Spleen (tissue), 7 donors: ENCODE measurements at regions not wholly inside any gene's neighbourhood (a gene's known extent, or its start where the extent isn't known, plus 50 kb on each side); places are given as distances from the start of the nearest gene placed in this dataset.

Experiments
- POLR2A ChIP-seq, 3 donors: fragments of 450-650 bp; IDR thresholded peaks; one replicate each; pipeline ENCODE4 v1.5.1; 2017; ENCODE audit warnings: antibody characterized with exemption in 3 of 3, mild to moderate bottlenecking in 1 of 3
- POLR2AphosphoS5 ChIP-seq, 3 donors: sonication (generic); formaldehyde crosslinking; IDR thresholded peaks; one replicate each; pipeline ENCODE4 v1.5.1; 2017; ENCODE audit warnings: antibody characterized with exemption in 3 of 3
- TF ChIP-seq, protein P1 (sequence below), 11 experiments: fragments of 200-600 bp in 7 of 11; fragments of 450-650 bp in 4 of 11; sonication (generic) in 4 of 11; IDR thresholded peaks in 8 of 11; conservative IDR thresholded peaks in 3 of 11; 1 replicate in 7 of 11; 2 replicates in 4 of 11; pipeline versions ENCODE4 v1.4.0 to v1.8.0; 2016 to 2021; ENCODE audit warnings: antibody characterized with exemption in 11 of 11, inconsistent platforms in 4 of 11, mild to moderate bottlenecking in 1 of 11
- donor health status: DM: no; HTN: no; CAD: no; lungs with moderate emphysema.
- donor health status: DM: no; HTN: no; CAD: no.
- donor health status: DM: no; HTN: no; CAD: no.

DNA sequence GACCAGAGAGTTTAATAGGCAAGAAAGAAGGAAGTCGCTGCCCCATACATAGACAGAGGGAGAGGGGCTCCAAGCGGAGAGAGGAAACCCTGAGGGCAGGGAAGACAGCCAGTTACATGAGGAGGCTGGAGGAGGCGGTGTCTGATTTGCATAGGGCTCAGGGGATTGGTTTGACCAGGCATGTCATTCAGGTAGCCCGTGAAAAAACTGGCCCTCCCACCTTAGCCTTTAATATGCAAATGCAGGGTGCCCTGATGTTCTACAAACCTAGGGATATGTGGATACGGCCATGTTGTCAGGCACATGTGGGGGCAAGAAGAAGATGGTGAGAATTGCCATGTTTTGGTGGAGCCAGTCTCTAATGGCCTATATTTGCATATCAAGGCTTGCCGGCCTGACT, 1461.6 kb downstream of the PCDH9 start:
- no peak for TF ChIP-seq POLR2AphosphoS5 (IDR thresholded peaks at IDR 0.05)
- TF ChIP-seq, protein P1, sequence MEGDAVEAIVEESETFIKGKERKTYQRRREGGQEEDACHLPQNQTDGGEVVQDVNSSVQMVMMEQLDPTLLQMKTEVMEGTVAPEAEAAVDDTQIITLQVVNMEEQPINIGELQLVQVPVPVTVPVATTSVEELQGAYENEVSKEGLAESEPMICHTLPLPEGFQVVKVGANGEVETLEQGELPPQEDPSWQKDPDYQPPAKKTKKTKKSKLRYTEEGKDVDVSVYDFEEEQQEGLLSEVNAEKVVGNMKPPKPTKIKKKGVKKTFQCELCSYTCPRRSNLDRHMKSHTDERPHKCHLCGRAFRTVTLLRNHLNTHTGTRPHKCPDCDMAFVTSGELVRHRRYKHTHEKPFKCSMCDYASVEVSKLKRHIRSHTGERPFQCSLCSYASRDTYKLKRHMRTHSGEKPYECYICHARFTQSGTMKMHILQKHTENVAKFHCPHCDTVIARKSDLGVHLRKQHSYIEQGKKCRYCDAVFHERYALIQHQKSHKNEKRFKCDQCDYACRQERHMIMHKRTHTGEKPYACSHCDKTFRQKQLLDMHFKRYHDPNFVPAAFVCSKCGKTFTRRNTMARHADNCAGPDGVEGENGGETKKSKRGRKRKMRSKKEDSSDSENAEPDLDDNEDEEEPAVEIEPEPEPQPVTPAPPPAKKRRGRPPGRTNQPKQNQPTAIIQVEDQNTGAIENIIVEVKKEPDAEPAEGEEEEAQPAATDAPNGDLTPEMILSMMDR (IDR thresholded peaks at IDR 0.05 in 8 of 11, conservative IDR thresholded peaks at IDR 0.05 in 3 of 11): no peak
- no peak for TF ChIP-seq POLR2A (IDR thresholded peaks at IDR 0.05)
